Astrocyte (in vitro differentiated cells and primary cell): ENCODE measurements at regions not wholly inside any gene's neighbourhood (a gene's known extent, or its start where the extent isn't known, plus 50 kb on each side); places are given as distances from the start of the nearest gene placed in this dataset.
"Not testable (repeated sequence)": the region's sequence is repeated elsewhere in the genome, so short reads cannot be mapped to it uniquely, and the experiment has no call there.

ENCODE experiments used
- DNase-seq: peaks from one replicate; pipeline ENCODE4 v3.0.0-alpha.2; 2010; ENCODE audit warnings: low read depth
- FAIRE-seq: peaks from 2 replicates; lab custom pipeline; 2011; peaks lifted over from hg19 to GRCh38; lab: Jason Lieb, UNC
- H2AFZ ChIP-seq: 2 replicates; pipeline ENCODE4 v1.6.0; 2012; ENCODE audit warnings: low read depth, low read length, inconsistent platforms
- H3K27ac ChIP-seq: 2 replicates; pipeline ENCODE4 v1.5.1; 2011; ENCODE audit warnings: low read depth, low read length, inconsistent platforms
- H3K27me3 ChIP-seq: 2 replicates; pipeline ENCODE4 v1.6.0; 2011; ENCODE audit warnings: low read length, inconsistent platforms; ENCODE audit not compliant: insufficient read depth
- H3K36me3 ChIP-seq: 2 replicates; pipeline ENCODE4 v1.5.1; 2011; ENCODE audit warnings: low read length, inconsistent platforms; ENCODE audit not compliant: insufficient read depth
- H3K4me1 ChIP-seq: 2 replicates; pipeline ENCODE4 v1.5.1; 2011; ENCODE audit warnings: low read length, inconsistent platforms; ENCODE audit not compliant: insufficient read depth
- H3K4me2 ChIP-seq: 2 replicates; pipeline ENCODE4 v1.6.0; 2012; ENCODE audit warnings: low read length, inconsistent platforms
- H3K4me3 ChIP-seq: 2 replicates; pipeline ENCODE4 v1.5.1; 2011; ENCODE audit warnings: low read depth, mild to moderate bottlenecking, low read length, inconsistent platforms; ENCODE audit not compliant: insufficient read depth
- H3K79me2 ChIP-seq: 2 replicates; pipeline ENCODE4 v1.6.0; 2012; ENCODE audit warnings: mild to moderate bottlenecking, low read length, inconsistent platforms; ENCODE audit not compliant: insufficient read depth
- H3K9ac ChIP-seq: 2 replicates; pipeline ENCODE4 v1.6.0; 2012; ENCODE audit warnings: mild to moderate bottlenecking, low read length, inconsistent platforms
- H3K9me3 ChIP-seq: 2 replicates; pipeline ENCODE4 v1.5.1; 2012; ENCODE audit warnings: low read depth, mild to moderate bottlenecking, low read length, inconsistent platforms; ENCODE audit not compliant: insufficient read depth
- H4K20me1 ChIP-seq: 2 replicates; pipeline ENCODE4 v1.6.0; 2012; ENCODE audit warnings: low read length, inconsistent platforms; ENCODE audit not compliant: insufficient read depth
- H3K27ac Mint-ChIP-seq: one replicate; pipeline ENCODE4 v1.8.0; 2021; ENCODE audit warnings: mild to moderate bottlenecking, mixed read lengths; ENCODE audit not compliant: unreplicated experiment
- H3K27me3 Mint-ChIP-seq: one replicate; pipeline ENCODE4 v1.8.0; 2021; ENCODE audit warnings: low read depth, mixed read lengths; ENCODE audit not compliant: unreplicated experiment
- H3K36me3 Mint-ChIP-seq: one replicate; pipeline ENCODE4 v1.8.0; 2021; ENCODE audit warnings: low read depth, mixed read lengths; ENCODE audit not compliant: unreplicated experiment
- H3K4me1 Mint-ChIP-seq: one replicate; pipeline ENCODE4 v1.8.0; 2021; ENCODE audit warnings: low read depth, mixed read lengths; ENCODE audit not compliant: unreplicated experiment
- H3K4me3 Mint-ChIP-seq: one replicate; pipeline ENCODE4 v1.8.0; 2021; ENCODE audit warnings: mild to moderate bottlenecking, moderate library complexity, mixed read lengths; ENCODE audit not compliant: unreplicated experiment
- H3K9me3 Mint-ChIP-seq: one replicate; pipeline ENCODE4 v1.8.0; 2021; ENCODE audit warnings: mild to moderate bottlenecking, mixed read lengths; ENCODE audit not compliant: unreplicated experiment
- CTCF ChIP-seq: IDR thresholded peaks from 2 replicates; pipeline ENCODE4 v1.5.1; 2011; ENCODE audit warnings: low read depth, mild to moderate bottlenecking, inconsistent platforms, low read length, moderate library complexity; ENCODE audit not compliant: insufficient read depth
- EZH2 ChIP-seq: IDR thresholded peaks from 2 replicates; pipeline ENCODE4 v1.6.1; 2012; ENCODE audit warnings: mild to moderate bottlenecking, low read length, inconsistent platforms; ENCODE audit not compliant: insufficient read depth

GRCh38 chr2:185984670-185985069 lies 246.1 kb downstream of the FSIP2 start:
- Histone ChIP-seq H2AFZ (no peak overlapping the region), H3K4me2 (no peak overlapping the region), H4K20me1 (no peaks in the 10 kb centered on the region), H3K27ac (no peak overlapping the region), H3K36me3 (no peaks in the 10 kb centered on the region), H3K9ac (no peak overlapping the region), H3K4me3 (no peak overlapping the region), H3K9me3 (no peaks in the 10 kb centered on the region), H3K79me2 (no peaks in the 10 kb centered on the region), H3K4me1 (no peaks in the 10 kb centered on the region), H3K27me3 (no peaks in the 10 kb centered on the region)
- no peaks in the 10 kb centered on the region for H3K9me3 Mint-ChIP-seq
- H3K4me1 Mint-ChIP-seq: peaks cover 4% of the 10 kb centered on the region
- H3K27ac Mint-ChIP-seq: no peak overlapping the region
- no peak for TF ChIP-seq CTCF
- TF ChIP-seq EZH2: no peak
- no peak overlapping the region for H3K4me3 Mint-ChIP-seq
- H3K27me3 Mint-ChIP-seq: no peaks in the 10 kb centered on the region
- FAIRE-seq (no peak), DNase-seq (peak; percentile 19)
- H3K36me3 Mint-ChIP-seq: no peaks in the 10 kb centered on the region

GRCh38 chr2:185988907-185989306 lies 250.3 kb downstream of the FSIP2 start:
- H3K27me3 Mint-ChIP-seq, H3K4me3 ChIP-seq, FAIRE-seq, DNase-seq, H3K9me3 Mint-ChIP-seq, H3K27ac Mint-ChIP-seq, H4K20me1 ChIP-seq, H3K4me2 ChIP-seq, H3K4me3 Mint-ChIP-seq, H3K36me3 Mint-ChIP-seq, H3K9ac ChIP-seq, H3K36me3 ChIP-seq, H3K79me2 ChIP-seq, H3K9me3 ChIP-seq, H3K27ac ChIP-seq, H3K27me3 ChIP-seq, H3K4me1 ChIP-seq, H2AFZ ChIP-seq: not testable (repeated sequence)
- H3K4me1 Mint-ChIP-seq: peaks cover 14% of the 10 kb centered on the region

- Histone ChIP-seq H2AFZ (no peak overlapping the region), H3K4me3 (no peak overlapping the region), H4K20me1 (no peaks in the 10 kb centered on the region), H3K9me3 (no peaks in the 10 kb centered on the region), H3K36me3 (no peaks in the 10 kb centered on the region), H3K79me2 (no peaks in the 10 kb centered on the region), H3K9ac (no peak overlapping the region), H3K4me1 (no peaks in the 10 kb centered on the region), H3K27ac (no peak overlapping the region), H3K27me3 (no peaks in the 10 kb centered on the region), H3K4me2 (no peak overlapping the region)
- H3K4me3 Mint-ChIP-seq: peak overlapping the region; percentile 28
- H3K9me3 Mint-ChIP-seq: no peaks in the 10 kb centered on the region
- no peaks in the 10 kb centered on the region for H3K36me3 Mint-ChIP-seq
- H3K27ac Mint-ChIP-seq: peak overlapping the region; percentile 82
- no peak for TF ChIP-seq CTCF
- TF ChIP-seq EZH2: no peak
- peaks cover 14% of the 10 kb centered on the region for H3K4me1 Mint-ChIP-seq
- peak; percentile 38 for DNase-seq
- H3K27me3 Mint-ChIP-seq: no peaks in the 10 kb centered on the region
- FAIRE-seq: no peak
Observed at GRCh38 chr2:185990861-185991525, 252.4 kb downstream of the FSIP2 start.
